HEK293 (cell line): ENCODE measurements at regions not wholly inside any gene's neighbourhood (a gene's known extent, or its start where the extent isn't known, plus 50 kb on each side); places are given as distances from the start of the nearest gene placed in this dataset.

ENCODE experiments used
- CTCF ChIP-seq: fragments of 450-650 bp; formaldehyde crosslinking; IDR thresholded peaks from 2 replicates; pipeline ENCODE4 v1.5.1; 2016; ENCODE audit warnings: missing biosample characterization, missing genetic modification characterization
- PRDM1 ChIP-seq: fragments of 450-650 bp; formaldehyde crosslinking; IDR thresholded peaks from 2 replicates; pipeline ENCODE4; 2016; ENCODE audit warnings: missing biosample characterization, missing genetic modification characterization
- YY1 ChIP-seq: fragments of 450-650 bp; formaldehyde crosslinking; IDR thresholded peaks from 2 replicates; pipeline ENCODE4 v1.5.1; 2018; ENCODE audit warnings: missing biosample characterization, missing genetic modification characterization
- ZBTB10 ChIP-seq: fragments of 450-650 bp; formaldehyde crosslinking; IDR thresholded peaks from 2 replicates; pipeline ENCODE4 v1.5.1; 2016; ENCODE audit warnings: missing biosample characterization, missing genetic modification characterization
- ZBTB20 ChIP-seq: fragments of 450-650 bp; formaldehyde crosslinking; IDR thresholded peaks from 2 replicates; pipeline ENCODE4 v1.5.1; 2016; ENCODE audit warnings: missing biosample characterization, missing genetic modification characterization
- ZNF146 ChIP-seq: fragments of 450-650 bp; formaldehyde crosslinking; IDR thresholded peaks from 2 replicates; pipeline ENCODE4 v1.5.1; 2016; ENCODE audit warnings: missing biosample characterization, missing genetic modification characterization
- ZNF350 ChIP-seq: fragments of 450-650 bp; formaldehyde crosslinking; IDR thresholded peaks from 2 replicates; pipeline ENCODE4 v1.5.0; 2017; ENCODE audit warnings: missing biosample characterization, mild to moderate bottlenecking, missing genetic modification characterization
- ZNF677 ChIP-seq: fragments of 450-650 bp; IDR thresholded peaks from 2 replicates; pipeline ENCODE4 v1.5.0; 2018; ENCODE audit warnings: missing biosample characterization, mild to moderate bottlenecking, missing genetic modification characterization, moderate library complexity
- ZNF791 ChIP-seq: fragments of 450-650 bp; formaldehyde crosslinking; IDR thresholded peaks from 2 replicates; pipeline ENCODE4 v1.5.1; 2016; ENCODE audit warnings: missing biosample characterization, missing genetic modification characterization

DNA sequence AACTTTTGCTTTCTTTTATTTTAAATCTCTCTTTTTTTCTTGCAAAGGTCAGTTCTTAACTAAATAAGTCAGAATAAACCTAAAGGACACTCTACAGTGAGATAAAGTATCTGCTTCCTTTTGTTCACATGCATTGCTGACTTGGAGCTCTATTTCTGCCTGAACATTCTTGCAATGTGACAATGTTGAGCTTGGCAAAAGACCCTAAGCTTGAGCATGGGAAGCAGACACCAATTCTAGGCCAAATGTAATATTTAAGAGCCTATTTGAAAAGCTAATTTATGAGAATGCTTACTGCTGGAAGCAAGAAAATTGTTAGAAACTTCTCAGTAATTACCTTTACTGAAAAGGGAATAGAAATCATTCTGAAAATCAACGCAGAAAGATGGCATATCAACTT, 556.2 kb downstream of the CBLN4 start:
- TF ChIP-seq ZNF146 (tag by site-specific recombination) (no peak), ZNF350 (tag by site-specific recombination) (no peak), ZNF677 (tag by site-specific recombination) (no peak), CTCF (tag by site-specific recombination) (no peak), PRDM1 (tag by site-specific recombination) (no peak), ZBTB20 (tag by site-specific recombination) (no peak), ZNF791 (tag by site-specific recombination) (no peak), YY1 (tag by site-specific recombination) (no peak), ZBTB10 (no peak)
